HEK293T (cell line): ENCODE measurements at regions not wholly inside any gene's neighbourhood (a gene's known extent, or its start where the extent isn't known, plus 50 kb on each side); places are given as distances from the start of the nearest gene placed in this dataset.

Experiments used
- ARNT ChIP-seq: fragments of 450-650 bp; IDR thresholded peaks from 2 replicates; pipeline ENCODE4 v1.6.1; 2017; ENCODE audit warnings: mild to moderate bottlenecking
- CTBP1 ChIP-seq: fragments of 450-650 bp; IDR thresholded peaks from 2 replicates; pipeline ENCODE4 v1.6.1; 2016; ENCODE audit warnings: borderline replicate concordance
- ELF4 ChIP-seq: fragments of 450-650 bp; IDR thresholded peaks from 2 replicates; pipeline ENCODE4 v1.6.1; 2017; ENCODE audit warnings: antibody characterized with exemption
- FOXA1 ChIP-seq: fragments of 450-650 bp; IDR thresholded peaks from 2 replicates; pipeline ENCODE4 v1.6.1; 2016; ENCODE audit warnings: mild to moderate bottlenecking
- FOXK2 ChIP-seq: fragments of 450-650 bp; IDR thresholded peaks from 2 replicates; pipeline ENCODE4 v1.6.1; 2016; ENCODE audit warnings: mild to moderate bottlenecking
- FOXM1 ChIP-seq: fragments of 450-650 bp; IDR thresholded peaks from 2 replicates; pipeline ENCODE4 v1.6.1; 2017; ENCODE audit warnings: mild to moderate bottlenecking, borderline replicate concordance
- LEF1 ChIP-seq: fragments of 450-650 bp; IDR thresholded peaks from 2 replicates; pipeline ENCODE4 v1.6.1; 2017; ENCODE audit warnings: mild to moderate bottlenecking, borderline replicate concordance
- NFRKB ChIP-seq: fragments of 450-650 bp; IDR thresholded peaks from 2 replicates; pipeline ENCODE4 v1.6.1; 2016; ENCODE audit warnings: mild to moderate bottlenecking, moderate library complexity
- PKNOX1 ChIP-seq: fragments of 450-650 bp; IDR thresholded peaks from 2 replicates; pipeline ENCODE4 v1.6.1; 2016
- SP1 ChIP-seq: fragments of 450-650 bp; IDR thresholded peaks from 2 replicates; pipeline ENCODE4 v1.6.1; 2017
- SUZ12 ChIP-seq: fragments of 450-650 bp; IDR thresholded peaks from 2 replicates; pipeline ENCODE4 v1.6.1; 2016; ENCODE audit warnings: mild to moderate bottlenecking
- TARDBP ChIP-seq: fragments of 450-650 bp; IDR thresholded peaks from 2 replicates; pipeline ENCODE4 v1.6.1; 2016
- ZNF384 ChIP-seq: fragments of 450-650 bp; IDR thresholded peaks from 2 replicates; pipeline ENCODE4 v1.6.1; 2016

- TF ChIP-seq SUZ12 (no peak), FOXA1 (no peak), ELF4 (no peak), SP1 (no peak), FOXM1 (no peak), FOXK2 (no peak), NFRKB (no peak), ZNF384 (no peak), PKNOX1 (no peak), TARDBP (no peak), CTBP1 (no peak), ARNT (no peak), LEF1 (no peak)
Observed at GRCh38 chr10:33790521-33791271, 456.2 kb upstream of the NRP1 start.
